Adrenal gland (tissue), 9 donors: ENCODE measurements at regions not wholly inside any gene's neighbourhood (a gene's known extent, or its start where the extent isn't known, plus 50 kb on each side); places are given as distances from the start of the nearest gene placed in this dataset.

ENCODE experiments used
- DNase-seq, 7 donors: peaks; one replicate each; pipeline ENCODE4 v3.0.0-alpha.2; 2019 to 2020
- H3K27ac ChIP-seq, 5 donors: fragments of 200-600 bp; sonication (generic) in 4 of 5; 1 replicate in 3 of 5; 2 replicates in 2 of 5; pipeline versions ENCODE4 v1.5.1 to v1.8.0; 2016 to 2020; ENCODE audit warnings: mild to moderate bottlenecking in 1 of 5
- H3K27me3 ChIP-seq: fragments of 200-600 bp; 2 replicates; pipeline ENCODE4 v1.8.0; 2021
- H3K36me3 ChIP-seq, 2 donors: fragments of 200-600 bp; replicated peaks in 1 of 2; 1 replicate in 1 of 2; 2 replicates in 1 of 2; pipeline versions ENCODE4 v1.5.1 to v1.8.0; 2018 to 2022
- H3K4me1 ChIP-seq, 2 donors: fragments of 200-600 bp; replicated peaks in 1 of 2; 1 replicate in 1 of 2; 2 replicates in 1 of 2; pipeline versions ENCODE4 v1.5.1 to v1.8.0; 2018 to 2021
- H3K4me3 ChIP-seq, 4 donors: fragments of 200-600 bp; sonication (generic) in 3 of 4; one replicate each; pipeline ENCODE4 v1.5.1; 2016 to 2018
- H3K9me3 ChIP-seq, 3 donors: fragments of 200-600 bp; sonication (generic) in 1 of 3; replicated peaks in 1 of 3; 1 replicate in 2 of 3; 2 replicates in 1 of 3; pipeline versions ENCODE4 v1.5.1 to v1.8.0; 2016 to 2021
- POLR2A ChIP-seq, 2 donors: fragments of 450-650 bp; IDR thresholded peaks; one replicate each; pipeline ENCODE4 v1.6.1; 2017; ENCODE audit warnings: antibody characterized with exemption in 2 of 2, mild to moderate bottlenecking in 2 of 2, moderate library complexity in 1 of 2
- WGBS, 4 donors: extraction: QIAGEN DNeasy Blood & Tissue Kit in 2 of 4; methylation state at CpG; one replicate each; pipeline versions ENCODE4 v1.1.5 to v1.1.7; 2013 to 2017; 5-methylcytosine and 5-hydroxymethylcytosine counted together
- intact Hi-C, 2 donors: fragments of 100-400 bp; cut with DNase I; formaldehyde crosslinking; loops; one replicate each; pipeline versions ENCODE4 v1.14.1 to v1.15.0; 2022 to 2023
- TF ChIP-seq, protein P1 (sequence below), 6 experiments: fragments of 450-650 bp in 4 of 6; fragments of 200-600 bp in 2 of 6; sonication (generic) in 1 of 6; IDR thresholded peaks; 1 replicate in 5 of 6; 2 replicates in 1 of 6; pipeline versions ENCODE4 v1.5.1 to v1.8.0; 2016 to 2021; ENCODE audit warnings: antibody characterized with exemption in 6 of 6, mild to moderate bottlenecking in 2 of 6, moderate library complexity in 1 of 6
- donor health status: healthy with polysubstance abuse.
- donor health status: Bipolar disorder and iron deficiency.
- donor health status: DM: yes; HTN: yes; CAD: no.
- donor health status: DM: no; HTN: no; CAD: no.
- donor health status: DM: no; HTN: no; CAD: no.

DNA sequence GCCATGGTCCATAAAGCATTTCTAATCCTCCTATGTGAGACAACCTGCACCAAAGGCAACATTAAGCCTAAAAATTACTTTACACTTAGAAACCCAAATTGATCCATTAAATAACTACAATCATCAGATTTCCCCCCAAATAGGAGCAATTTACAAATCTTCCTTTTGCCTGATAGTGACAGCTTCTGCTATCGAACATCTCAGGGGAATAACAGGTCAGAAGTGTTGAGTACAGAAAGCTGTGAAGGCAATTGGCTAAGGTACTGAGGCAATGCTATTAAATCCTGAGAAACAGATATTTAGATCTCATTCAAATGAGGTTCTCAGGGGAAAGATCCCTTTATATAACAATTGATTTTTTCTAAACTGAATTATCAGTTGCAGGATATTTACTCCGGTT lies 141.1 kb downstream of the PIK3R1 start:
- Histone ChIP-seq H3K4me3 (no peak overlapping the region), H3K27me3 (no peaks in the 10 kb centered on the region), H3K36me3 (no peaks in the 10 kb centered on the region), H3K9me3 (no peaks in the 10 kb centered on the region), H3K4me1 (no peaks in the 10 kb centered on the region), H3K27ac (no peak overlapping the region)
- no peak for DNase-seq
- TF ChIP-seq POLR2A (IDR thresholded peaks at IDR 0.05) = no peak
- TF ChIP-seq, protein P1, sequence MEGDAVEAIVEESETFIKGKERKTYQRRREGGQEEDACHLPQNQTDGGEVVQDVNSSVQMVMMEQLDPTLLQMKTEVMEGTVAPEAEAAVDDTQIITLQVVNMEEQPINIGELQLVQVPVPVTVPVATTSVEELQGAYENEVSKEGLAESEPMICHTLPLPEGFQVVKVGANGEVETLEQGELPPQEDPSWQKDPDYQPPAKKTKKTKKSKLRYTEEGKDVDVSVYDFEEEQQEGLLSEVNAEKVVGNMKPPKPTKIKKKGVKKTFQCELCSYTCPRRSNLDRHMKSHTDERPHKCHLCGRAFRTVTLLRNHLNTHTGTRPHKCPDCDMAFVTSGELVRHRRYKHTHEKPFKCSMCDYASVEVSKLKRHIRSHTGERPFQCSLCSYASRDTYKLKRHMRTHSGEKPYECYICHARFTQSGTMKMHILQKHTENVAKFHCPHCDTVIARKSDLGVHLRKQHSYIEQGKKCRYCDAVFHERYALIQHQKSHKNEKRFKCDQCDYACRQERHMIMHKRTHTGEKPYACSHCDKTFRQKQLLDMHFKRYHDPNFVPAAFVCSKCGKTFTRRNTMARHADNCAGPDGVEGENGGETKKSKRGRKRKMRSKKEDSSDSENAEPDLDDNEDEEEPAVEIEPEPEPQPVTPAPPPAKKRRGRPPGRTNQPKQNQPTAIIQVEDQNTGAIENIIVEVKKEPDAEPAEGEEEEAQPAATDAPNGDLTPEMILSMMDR (IDR thresholded peaks at IDR 0.05) = no peak
- intact Hi-C loops = no loop called here
- 91 to 99% (median 94%) methylated on average over 2 of the region's 2 CpGs for WGBS, 4 donors

DNA sequence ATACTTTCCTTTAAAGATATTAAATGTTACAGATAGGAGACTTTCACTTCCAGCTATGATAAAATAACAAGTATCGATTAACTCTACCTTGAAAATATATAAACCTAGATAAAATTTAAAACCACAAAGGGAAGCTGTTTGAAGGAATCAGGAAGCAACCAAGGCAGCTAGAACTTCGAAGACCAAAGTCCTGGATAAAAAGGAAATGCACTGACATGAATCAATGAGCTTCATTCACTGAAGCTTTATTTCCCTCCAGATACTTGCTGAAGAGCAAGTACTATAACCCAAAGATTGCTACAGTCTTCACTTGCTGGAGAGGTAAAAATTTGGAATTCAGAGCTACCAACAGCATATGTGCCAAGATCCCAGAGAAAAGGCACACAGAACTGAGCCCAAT lies 144.1 kb downstream of the PIK3R1 start:
- 68 to 81% (median 73%) methylated on average over 2 of the region's 2 CpGs for WGBS, 4 donors
- Histone ChIP-seq H3K27ac (no peak overlapping the region), H3K4me1 (no peaks in the 10 kb centered on the region), H3K27me3 (no peaks in the 10 kb centered on the region), H3K9me3 (no peaks in the 10 kb centered on the region), H3K36me3 (no peaks in the 10 kb centered on the region), H3K4me3 (no peak overlapping the region)
- no peak for DNase-seq
- no peak for TF ChIP-seq POLR2A (IDR thresholded peaks at IDR 0.05)
- TF ChIP-seq, protein P1 (IDR thresholded peaks at IDR 0.05) = no peak
- intact Hi-C loops = no loop called here

DNA sequence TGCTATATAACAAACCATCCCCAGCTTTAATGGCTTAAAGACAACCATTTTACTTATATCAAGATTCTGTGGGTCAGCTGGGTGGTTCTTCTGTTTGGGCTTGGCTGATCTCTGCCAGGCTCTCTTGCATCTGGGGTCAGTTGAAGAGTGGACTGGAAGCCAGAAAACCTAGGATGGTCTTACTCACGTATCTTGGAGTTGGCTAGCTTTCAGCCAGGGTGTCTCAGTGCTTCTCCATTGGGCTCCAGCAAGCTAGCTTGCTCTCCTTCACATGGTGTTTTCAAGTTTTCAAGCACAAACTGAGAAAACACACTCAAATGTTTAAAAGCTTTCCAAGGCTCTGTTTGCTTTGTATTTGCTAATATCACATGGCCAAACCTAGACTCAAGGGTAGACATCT lies 146.8 kb downstream of the PIK3R1 start:
- Histone ChIP-seq H3K9me3 (no peaks in the 10 kb centered on the region), H3K4me1 (no peaks in the 10 kb centered on the region), H3K4me3 (no peak overlapping the region), H3K27ac (no peak overlapping the region), H3K36me3 (no peaks in the 10 kb centered on the region), H3K27me3 (no peaks in the 10 kb centered on the region)
- TF ChIP-seq POLR2A (IDR thresholded peaks at IDR 0.05) = no peak
- TF ChIP-seq, protein P1 (IDR thresholded peaks at IDR 0.05) = no peak
- intact Hi-C loops = no loop called here
- DNase-seq = no peak
- WGBS, 4 donors = 69 to 100% (median 81%) methylated on average over 1 of the region's 1 CpG

DNA sequence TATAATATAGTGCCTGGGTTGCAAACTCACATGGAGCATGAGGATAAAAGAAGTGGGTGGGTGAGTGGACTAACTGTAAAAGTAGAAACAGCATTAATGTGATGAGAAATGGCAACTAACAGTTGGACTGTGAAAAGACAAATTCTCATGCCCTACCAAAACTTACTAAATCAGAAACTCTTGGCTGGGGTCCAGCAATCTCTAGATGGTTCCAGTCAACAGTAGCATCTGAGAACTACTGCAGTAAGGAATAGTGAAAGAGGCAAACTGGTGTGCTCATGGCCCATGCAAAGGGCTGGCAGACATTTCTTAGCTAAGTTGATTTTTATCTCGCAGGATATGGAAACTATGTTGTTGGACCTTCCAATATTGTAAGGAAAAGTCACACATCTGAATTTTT lies 150.3 kb downstream of the PIK3R1 start:
- intact Hi-C loops = no loop called here
- peaks cover 0 to 9% of the 10 kb centered on the region in 2 donors for H3K4me1 ChIP-seq
- no peaks in the 10 kb centered on the region for H3K9me3 ChIP-seq
- WGBS, 4 donors = 90 to 100% (median 97%) methylated on average over 1 of the region's 1 CpG
- DNase-seq = peak in 2 of 7 donors; percentile 24 to 35
- H3K36me3 ChIP-seq = no peaks in the 10 kb centered on the region
- H3K27ac ChIP-seq = no peak overlapping the region
- no peaks in the 10 kb centered on the region for H3K27me3 ChIP-seq
- no peak overlapping the region for H3K4me3 ChIP-seq
- no peak for TF ChIP-seq POLR2A (IDR thresholded peaks at IDR 0.05)
- TF ChIP-seq, protein P1 (IDR thresholded peaks at IDR 0.05) = no peak
